SH-SY5Y (cell line): ENCODE measurements at regions not wholly inside any gene's neighbourhood (a gene's known extent, or its start where the extent isn't known, plus 50 kb on each side); places are given as distances from the start of the nearest gene placed in this dataset.

Experiments
- GATA2 ChIP-seq: IDR thresholded peaks from 2 replicates; pipeline ENCODE4 v1.6.1; 2011; ENCODE audit warnings: mild to moderate bottlenecking, low read depth, low read length
- GATA3 ChIP-seq: IDR thresholded peaks from 2 replicates; pipeline ENCODE4 v1.6.1; 2011; ENCODE audit warnings: low read depth, mild to moderate bottlenecking, low read length, moderate library complexity

DNA sequence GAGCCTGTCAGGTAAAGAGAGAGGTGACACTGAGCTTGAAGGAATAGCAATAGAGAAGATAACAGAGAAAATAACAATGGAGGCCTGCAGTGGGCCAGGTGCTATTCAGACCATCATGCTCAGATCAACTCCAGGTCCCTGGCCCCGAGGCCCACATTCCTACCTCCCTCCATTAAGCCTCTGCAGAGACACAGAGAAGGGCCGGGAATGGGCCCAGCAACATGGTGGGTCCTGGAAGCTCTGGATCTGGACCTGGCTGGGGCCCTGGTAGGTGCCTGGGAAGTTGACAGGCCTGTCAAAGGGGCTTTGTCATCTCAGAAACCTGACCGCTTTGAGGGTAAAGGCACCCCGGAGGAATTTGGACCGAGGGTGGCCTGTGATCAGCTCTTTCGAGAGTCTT is 159.7 kb upstream of the GLI2 start:
- TF ChIP-seq GATA3 (no peak), GATA2 (no peak)

GRCh38 chr2:120576509-120577474 is 158.9 kb upstream of the GLI2 start:
- TF ChIP-seq GATA2 (no peak), GATA3 (no peak)

GRCh38 chr2:120577721-120578295 is 157.9 kb upstream of the GLI2 start:
- TF ChIP-seq GATA2 (no peak), GATA3 (no peak)

DNA sequence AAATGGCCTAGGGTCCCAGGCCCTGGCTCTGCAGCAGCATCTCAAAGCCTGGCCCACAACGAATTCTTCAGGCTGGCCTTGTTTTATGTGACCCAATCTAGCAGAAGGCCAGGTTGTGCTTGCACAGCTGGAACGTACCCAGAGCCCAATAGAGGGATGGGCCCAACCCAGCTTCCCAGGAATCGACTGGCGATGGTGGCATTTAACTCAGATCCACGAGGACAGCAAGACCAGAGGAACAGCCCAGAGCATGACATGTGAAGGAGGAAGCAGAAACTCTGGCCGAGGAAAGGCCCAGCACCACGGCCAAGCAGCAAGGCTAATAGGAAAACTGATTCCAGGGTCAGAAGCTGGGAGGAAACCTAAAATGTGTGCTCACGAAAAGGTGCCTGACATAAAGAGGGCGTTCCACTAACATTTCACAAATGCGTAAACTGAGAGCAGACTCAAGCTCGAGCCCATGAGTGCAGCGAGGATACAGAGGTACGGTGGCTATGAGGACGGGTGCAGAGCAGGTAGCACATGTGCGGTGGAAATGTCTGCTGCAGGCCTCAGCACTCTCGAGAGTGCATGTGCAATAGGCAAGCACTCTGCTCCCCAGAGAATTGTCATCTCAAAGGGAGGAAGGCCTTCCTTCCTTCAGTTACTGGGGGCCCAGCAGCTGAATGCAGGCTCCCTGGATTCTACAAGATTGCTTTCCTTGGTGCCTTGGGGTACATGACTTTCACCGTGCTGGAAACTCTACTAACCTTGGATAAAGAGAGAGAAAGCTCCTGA is 156.9 kb upstream of the GLI2 start:
- no peak for TF ChIP-seq GATA2
- no peak for TF ChIP-seq GATA3

- TF ChIP-seq GATA3 (no peak), GATA2 (no peak)
These were observed 155.6 kb upstream of the GLI2 start for GRCh38 chr2:120579916-120580685.

GRCh38 chr2:120580709-120581108 is 155.0 kb upstream of the GLI2 start:
- TF ChIP-seq GATA3 (no peak), GATA2 (no peak)

GRCh38 chr2:120583121-120583520 is 152.5 kb upstream of the GLI2 start:
- TF ChIP-seq GATA2 (no peak), GATA3 (no peak)

- no peak for TF ChIP-seq GATA3
- TF ChIP-seq GATA2, result no peak
These were observed 151.7 kb upstream of the GLI2 start for GRCh38 chr2:120583851-120584570.

DNA sequence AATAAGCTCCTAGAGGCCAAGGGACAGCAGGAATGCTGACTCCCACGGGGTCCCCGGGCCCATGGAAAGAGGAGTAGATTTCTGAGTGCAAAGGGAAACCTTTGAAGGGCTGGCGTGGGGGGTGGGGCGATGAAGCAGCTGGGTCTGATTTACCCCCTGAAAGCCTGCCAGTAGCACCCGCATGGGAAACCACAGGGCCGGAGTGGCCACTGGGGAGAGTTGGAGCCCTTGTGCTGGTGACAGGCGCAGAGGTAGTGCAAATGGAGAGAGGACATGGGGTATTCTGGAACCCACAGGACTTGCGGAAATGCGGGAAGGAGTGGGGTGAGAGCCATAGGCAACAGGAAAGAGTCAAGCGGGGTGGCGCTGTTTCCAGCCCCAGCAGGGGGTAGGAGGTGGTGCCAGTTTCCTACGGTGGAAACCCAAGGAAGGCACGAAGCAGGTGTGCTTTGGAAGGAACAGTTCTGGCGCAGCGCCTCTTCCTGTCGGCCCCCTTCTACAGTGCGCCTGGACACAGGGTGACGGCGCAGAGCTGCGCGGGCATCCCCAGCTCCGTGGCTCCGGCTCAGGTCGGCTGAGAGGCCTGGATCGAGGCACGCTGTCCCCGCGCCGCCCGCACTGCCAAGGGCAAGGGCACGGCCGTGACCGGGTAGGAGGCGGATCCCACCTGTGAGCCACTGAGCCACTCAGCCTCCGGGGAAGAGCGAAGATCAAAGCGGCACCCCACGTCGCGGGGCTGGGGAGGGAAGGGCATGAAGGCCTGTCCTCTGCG is 149.0 kb upstream of the GLI2 start:
- TF ChIP-seq GATA2, result no peak
- TF ChIP-seq GATA3, result no peak

DNA sequence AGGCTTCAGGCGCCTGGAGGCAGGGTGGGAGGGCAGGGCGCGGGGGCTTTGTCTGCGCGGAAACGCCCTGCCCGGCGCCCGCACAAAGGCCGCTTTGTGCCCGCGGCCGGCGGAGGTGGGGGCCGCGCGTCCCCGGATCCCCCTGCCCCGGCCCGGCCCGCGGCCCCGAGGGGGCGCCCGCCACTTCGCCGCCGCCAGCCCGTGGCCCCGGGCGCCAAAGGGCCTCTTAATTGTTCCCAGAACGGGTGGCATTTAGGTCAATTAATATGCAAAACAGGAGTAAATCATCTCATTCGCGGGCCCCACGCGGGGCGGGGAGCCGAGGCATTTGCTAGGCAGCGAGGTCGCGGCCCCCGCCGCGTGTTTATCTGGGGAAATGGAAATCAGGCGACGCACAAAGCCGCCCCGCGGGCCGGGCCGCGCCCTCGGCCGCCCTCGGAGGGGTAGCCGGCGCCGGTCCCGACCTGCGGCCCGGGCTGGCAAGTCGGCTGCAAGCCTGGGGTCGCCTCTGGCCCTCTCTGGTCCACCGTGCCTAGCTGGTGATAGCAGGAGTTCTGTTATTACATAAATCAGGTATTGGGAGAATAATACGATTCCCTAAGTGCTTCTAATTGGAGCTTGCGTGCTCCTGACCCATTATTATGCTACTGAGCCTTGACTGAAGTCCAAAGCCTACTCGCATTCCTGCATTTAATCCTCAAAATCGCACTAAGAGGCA is 148.2 kb upstream of the GLI2 start:
- TF ChIP-seq GATA2 (no peak), GATA3 (no peak)

DNA sequence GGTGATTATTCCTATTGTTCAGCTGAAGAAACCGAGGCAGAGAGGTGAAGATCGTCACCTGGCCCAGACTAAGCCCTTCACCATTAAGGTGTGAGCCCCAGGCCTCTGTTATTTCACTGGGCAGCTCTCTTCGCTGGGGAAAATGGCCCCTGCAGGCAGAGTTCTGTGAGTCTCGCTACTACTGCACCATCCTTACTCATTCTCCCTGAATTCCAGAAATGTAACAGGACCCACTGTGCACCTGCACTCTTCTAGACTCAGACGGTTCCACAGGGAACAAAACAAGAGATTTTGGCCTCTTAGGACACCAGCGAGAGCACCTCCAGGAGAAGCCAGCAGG is 147.7 kb upstream of the GLI2 start:
- TF ChIP-seq GATA3, result no peak
- no peak for TF ChIP-seq GATA2
